PC-9 (cell line): ENCODE measurements at regions not wholly inside any gene's neighbourhood (a gene's known extent, or its start where the extent isn't known, plus 50 kb on each side); places are given as distances from the start of the nearest gene placed in this dataset.

Experiments
- CTCF ChIP-seq: fragments of 200-600 bp; sonication (generic); conservative IDR thresholded peaks from 2 replicates; pipeline ENCODE4 v1.6.1; 2017; ENCODE audit warnings: mixed run types, antibody characterized with exemption, mild to moderate bottlenecking, moderate library complexity
- EZH2 ChIP-seq: fragments of 200-600 bp; sonication (generic); IDR thresholded peaks from 2 replicates; pipeline ENCODE4 v1.8.0; 2017; ENCODE audit warnings: antibody characterized with exemption, low read depth

GRCh38 chr5:17054911-17055310, 118.8 kb upstream of the MYO10 start:
- no peak for TF ChIP-seq CTCF
- no peak for TF ChIP-seq EZH2
